Hematopoietic multipotent progenitor cell treated with erythropoietin and hydrocortisone succinate and interleukin-3 and kit ligand, for 8 days (in vitro differentiated cells): ENCODE measurements at regions not wholly inside any gene's neighbourhood (a gene's known extent, or its start where the extent isn't known, plus 50 kb on each side); places are given as distances from the start of the nearest gene placed in this dataset.
"Not testable (repeated sequence)": the region's sequence is repeated elsewhere in the genome, so short reads cannot be mapped to it uniquely, and the experiment has no call there.

Source experiments
- DNase-seq: peaks from one replicate; pipeline ENCODE4 v3.0.0-alpha.2; 2015

DNA sequence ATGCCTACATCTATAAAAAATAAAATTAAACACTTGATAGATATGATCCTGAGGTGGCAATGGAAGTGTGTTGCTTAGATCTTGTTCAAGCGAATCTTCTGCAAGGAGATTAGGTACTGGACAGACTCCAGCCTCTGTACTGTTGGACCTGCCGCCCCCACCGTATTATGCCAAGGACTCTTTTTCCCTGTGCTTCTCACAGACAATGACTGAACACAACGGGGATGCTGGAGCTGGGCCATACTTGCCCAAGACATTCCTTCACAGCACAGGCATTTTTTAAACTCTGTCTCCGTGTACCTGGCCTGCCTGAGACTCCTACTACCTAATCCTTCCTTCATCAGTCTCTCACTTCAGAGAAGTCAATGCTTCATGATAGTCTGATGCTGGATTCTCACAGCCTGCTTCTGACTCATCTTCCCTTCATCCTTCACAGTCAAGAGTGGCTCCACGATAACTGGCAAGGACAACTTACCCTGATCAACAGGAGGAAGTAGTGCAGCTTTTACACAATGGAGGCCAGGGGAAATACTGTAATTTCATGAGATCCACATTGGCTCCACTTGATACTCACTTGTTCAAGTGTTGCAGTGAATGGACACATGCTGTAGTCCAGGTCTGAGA, 754.6 kb upstream of the AGA start:
- no peak for DNase-seq

GRCh38 chr4:178198691-178199090, 756.5 kb upstream of the AGA start:
- no peak for DNase-seq

- DNase-seq: no peak
These were observed 760.2 kb upstream of the AGA start for GRCh38 chr4:178202422-178202821.

DNA sequence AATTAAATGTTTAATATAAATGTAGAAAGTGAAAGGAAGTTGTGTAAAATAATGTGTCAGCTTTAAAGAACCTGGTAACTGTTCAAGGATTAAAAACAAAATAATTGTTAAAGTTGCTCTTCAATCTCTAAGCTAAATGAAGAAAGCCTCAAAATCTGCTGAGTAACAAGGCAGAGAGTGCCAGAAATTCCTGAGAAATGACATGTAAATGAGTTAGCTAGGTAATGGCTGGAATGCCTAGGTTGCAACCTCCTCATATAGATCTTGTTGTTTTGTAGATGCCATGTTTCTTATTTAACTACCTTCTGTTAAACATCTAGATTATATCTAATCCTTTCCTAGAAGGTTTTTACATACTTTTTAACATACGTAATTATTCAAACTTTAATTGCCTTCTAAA, 763.6 kb upstream of the AGA start:
- no peak for DNase-seq

DNA sequence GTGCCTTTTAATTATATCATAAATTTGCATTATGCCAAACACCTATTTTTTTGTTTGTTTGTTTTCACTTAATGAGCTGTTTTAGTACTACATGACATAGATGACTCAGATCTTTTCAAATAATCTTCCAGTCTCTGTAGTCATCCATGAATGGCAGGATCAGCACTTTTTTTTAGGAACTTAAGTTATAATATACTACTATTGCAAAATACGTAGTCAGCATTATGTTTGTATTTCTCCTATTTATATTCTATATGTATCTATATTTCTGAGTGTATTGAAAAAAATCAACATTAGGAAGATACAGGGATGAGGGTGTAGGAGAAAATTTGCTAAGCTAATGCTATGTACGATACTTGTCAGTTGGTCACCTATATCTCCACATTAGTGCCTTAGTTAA, 773.1 kb upstream of the AGA start:
- no peak for DNase-seq

DNA sequence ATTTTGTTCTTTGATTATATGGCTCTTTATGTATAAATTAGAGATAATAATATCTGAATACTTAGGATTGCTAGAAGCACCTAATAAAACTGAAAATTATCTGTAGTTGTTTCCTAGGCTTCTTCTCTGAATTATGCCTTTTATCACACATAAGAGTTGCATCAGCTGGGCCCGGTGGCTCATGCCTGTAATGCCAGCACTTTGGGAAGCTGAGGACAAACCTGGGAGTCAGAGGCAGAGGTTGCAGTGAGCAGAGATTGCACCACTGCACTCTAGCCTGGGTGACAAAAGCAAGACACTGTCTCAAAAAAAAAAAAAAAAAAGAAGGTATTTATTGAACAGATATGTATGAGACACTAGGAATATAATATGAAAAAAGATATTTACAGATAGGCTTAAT, 773.5 kb upstream of the AGA start:
- no peak for DNase-seq

DNA sequence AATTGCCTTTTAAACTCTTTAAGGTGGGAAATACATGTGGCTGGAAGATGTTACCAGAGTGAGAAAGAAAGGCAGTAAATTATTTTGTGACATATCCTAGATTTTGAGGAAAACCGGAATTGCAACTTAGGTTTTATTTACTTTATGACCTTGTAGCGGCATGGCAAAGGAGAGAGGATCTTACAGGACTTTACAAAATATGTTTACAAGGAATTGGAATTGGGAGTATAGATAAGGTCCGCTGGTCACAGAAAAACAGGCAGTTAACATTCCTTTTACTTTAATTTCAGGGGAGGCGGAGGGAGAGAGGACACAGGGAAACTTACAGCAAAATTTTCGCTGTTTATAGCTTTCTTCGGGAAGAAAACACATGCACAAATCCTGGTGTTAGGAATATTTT, 784.2 kb upstream of the AGA start:
- DNase-seq: not testable (repeated sequence)

- no peak for DNase-seq
These were observed 791.7 kb upstream of the AGA start for GRCh38 chr4:178233906-178234305.

- no peak for DNase-seq
These were observed 798.7 kb upstream of the AGA start for GRCh38 chr4:178240891-178241290.

- no peak for DNase-seq
These were observed 799.4 kb upstream of the AGA start for GRCh38 chr4:178241601-178242118.

DNA sequence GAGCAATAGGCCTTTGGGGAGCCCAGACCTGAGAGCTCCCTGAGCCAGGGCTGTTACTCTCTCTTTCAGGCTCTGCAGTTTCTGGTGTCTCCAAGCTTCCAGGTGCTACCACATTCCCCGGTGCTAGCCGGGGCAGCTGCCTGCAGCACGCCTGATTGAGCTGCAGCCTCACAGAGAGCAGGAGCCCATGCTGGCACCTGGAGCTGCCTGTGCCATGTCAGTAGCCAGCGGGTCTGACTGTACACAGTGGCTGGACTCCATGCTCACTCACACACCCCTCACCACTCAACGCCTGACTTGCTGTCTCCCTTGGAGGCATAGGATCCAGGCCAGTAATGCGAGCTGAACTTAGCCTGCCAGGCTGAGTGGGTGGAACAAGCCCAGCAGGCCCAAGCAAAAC, 800.4 kb upstream of the AGA start:
- DNase-seq: no peak

GRCh38 chr4:178244785-178245184, 802.5 kb upstream of the AGA start:
- DNase-seq: no peak

GRCh38 chr4:178255172-178255571, 812.9 kb upstream of the AGA start:
- no peak for DNase-seq

DNA sequence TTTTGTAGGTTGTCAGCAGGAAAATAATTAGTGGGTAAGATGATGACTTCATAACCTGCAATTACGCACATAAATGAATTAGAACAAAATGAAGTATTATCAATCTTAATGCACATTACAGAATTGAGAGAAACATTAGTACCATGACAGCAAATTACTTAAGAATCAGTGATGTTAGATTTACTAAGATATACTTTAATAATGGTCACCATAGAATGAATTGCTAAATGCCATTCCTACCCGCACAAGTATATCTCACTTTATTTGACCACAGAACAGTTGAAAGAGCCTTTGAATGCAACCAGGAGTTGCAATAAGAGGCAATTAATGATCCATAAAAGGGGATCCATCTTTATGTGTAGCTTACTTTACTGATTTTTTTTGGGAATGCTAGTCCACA, 816.4 kb upstream of the AGA start:
- no peak for DNase-seq

- DNase-seq: no peak
These were observed 817.3 kb upstream of the AGA start for GRCh38 chr4:178259566-178259965.

- no peak for DNase-seq
These were observed 821.8 kb upstream of the AGA start for GRCh38 chr4:178264001-178264400.

DNA sequence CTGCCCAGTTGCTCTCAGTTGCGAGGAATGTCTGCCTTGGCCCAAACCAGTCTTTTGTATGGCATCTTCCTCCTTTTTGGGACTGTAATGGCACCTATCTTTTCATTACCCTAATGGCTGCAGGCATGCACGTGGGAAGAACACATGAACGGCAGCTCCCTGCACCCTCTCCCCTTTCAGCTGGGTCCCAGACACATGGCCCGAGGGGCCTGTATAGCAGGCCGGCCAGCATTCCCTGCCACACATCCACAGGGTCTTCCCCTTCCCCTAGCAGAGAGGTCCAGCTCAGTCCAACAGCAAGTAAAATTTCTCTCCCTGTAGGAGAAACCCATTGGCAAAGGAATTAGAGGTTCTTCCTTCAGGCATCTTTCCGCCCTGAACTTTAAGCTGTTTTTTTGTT, 829.1 kb upstream of the AGA start:
- DNase-seq: no peak

DNA sequence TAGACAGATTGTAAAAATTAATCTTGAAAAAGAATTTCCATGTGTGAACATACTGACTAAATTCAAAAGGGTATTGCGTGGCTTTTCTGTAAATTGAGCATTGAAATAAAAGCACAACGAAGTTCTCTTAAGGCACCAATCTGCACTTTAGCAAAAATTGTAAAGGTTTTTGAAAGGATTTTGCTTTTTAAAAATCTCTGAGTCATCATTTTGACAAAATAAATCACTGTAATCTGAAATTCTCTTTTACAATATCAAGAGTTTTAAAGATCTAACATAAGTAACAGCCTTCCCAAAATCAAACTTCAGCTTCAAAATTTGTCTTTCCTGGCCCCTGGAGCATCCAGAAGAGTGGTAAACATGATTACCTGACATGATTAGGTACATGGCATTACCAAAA, 830.9 kb upstream of the AGA start:
- no peak for DNase-seq

DNA sequence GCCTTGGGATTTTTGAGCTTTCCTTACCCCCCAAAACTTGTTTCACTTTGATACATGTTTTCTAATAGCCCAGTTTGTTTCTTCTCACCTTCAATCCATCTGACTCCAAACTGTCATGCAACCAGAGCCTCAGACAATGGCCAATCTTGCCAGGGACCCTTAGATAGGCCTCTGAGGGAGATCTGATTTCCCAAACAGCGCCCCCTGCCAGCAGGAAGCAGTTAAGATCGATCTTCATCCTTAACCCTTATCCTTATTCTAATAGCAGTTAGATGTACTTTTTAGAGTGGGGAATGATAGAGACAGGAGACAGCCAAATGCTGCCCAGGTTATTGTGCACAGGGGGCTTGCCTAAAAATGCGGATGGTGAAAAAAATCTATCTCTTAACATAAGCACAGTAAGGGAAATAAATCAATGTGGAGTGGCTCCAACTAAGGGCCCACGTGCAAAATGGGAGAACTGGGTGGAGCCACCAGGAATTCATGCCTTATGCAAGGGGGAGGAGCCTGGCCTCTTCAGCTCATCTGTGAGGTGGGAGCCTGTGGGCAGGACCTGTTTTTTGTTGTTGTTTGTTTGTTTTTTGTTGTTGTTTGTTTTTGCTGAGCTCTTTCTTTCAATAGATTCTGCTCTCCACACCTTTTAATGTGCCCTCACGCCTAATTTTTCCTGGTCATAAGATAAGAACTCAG, 833.6 kb upstream of the AGA start:
- DNase-seq: no peak

- no peak for DNase-seq
These were observed 838.1 kb upstream of the AGA start for GRCh38 chr4:178280362-178280761.

DNA sequence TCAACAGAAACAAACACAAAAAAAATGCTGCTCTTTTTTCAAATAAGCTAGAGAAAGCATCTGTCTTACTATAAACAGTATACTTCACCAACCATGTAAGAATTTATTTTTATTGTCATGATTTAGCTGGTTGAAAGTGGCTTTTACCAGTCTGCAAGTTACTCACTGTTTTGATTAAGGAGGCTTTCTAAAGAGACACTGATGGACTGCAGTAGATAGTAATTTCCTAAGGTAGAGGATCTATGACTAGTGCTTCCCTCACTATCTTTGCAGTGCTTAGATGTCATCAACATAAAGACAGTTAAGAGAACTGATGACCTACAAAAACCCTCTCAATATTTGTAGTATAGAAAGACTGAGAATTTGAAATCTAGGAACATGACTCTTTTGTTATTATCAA, 846.2 kb upstream of the AGA start:
- DNase-seq: no peak

DNA sequence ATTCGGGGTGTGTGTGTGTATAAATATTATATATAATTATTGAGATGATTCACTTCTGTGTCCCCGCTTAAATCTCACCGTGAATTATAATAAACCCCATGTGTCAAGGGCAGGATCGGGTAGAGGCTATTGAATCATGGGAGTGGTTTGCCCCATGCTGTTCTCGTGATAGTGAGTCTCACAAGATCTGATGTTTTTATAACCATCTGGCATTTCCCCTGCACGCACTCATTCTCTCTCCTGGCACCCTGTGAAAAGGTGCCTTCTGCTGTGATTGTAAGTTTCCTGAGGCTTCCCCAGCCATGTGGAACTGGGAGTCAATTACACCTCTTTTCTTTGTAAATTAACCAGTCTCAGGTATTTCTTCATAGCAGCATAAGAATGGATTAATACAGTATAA, 851.4 kb upstream of the AGA start:
- DNase-seq: no peak

DNA sequence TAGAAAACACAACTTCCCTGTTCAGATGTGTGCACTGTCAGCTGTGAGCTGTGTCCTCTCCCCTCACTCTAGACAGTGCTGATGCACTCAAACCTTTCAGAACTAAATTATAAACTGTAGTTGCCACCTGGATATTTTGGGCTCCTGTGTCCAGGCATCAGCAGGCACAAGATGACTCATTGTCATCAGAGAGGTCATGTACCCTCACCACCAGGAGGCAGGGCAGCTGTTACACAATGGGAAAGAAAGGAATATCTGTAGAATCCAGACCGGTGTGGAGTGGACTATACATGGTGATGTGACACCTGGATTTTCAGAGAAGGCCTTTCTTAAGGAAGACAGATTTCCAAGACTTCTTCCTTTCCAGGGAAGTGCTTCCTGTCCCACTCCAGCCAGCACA, 854.4 kb upstream of the AGA start:
- DNase-seq: no peak

DNA sequence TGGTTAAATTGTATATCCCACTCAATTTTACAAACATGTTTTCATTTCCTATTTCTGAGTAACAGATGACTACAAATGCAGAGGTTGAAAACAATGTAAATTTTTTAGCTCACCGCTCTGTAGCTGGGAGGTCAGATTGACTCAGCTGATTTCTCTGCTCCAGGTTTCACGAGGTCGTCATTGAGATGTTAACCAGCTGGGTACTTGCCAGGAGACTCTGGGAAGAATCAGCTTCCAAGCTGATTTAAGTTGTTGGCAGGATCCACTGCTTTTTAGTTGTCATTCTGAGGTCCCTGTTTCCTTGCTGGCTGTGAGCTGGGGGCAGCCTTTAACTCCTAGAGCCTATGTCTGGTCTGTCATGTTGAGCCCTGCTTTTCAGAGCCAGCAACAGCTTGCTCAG, 864.3 kb upstream of the AGA start:
- DNase-seq: no peak

- DNase-seq: no peak
These were observed 867.7 kb upstream of the AGA start for GRCh38 chr4:178309890-178310289.
